ENCODE measurements at regions not wholly inside any gene's neighbourhood (a gene's known extent, or its start where the extent isn't known, plus 50 kb on each side); places are given as distances from the start of the nearest gene placed in this dataset.

DNA sequence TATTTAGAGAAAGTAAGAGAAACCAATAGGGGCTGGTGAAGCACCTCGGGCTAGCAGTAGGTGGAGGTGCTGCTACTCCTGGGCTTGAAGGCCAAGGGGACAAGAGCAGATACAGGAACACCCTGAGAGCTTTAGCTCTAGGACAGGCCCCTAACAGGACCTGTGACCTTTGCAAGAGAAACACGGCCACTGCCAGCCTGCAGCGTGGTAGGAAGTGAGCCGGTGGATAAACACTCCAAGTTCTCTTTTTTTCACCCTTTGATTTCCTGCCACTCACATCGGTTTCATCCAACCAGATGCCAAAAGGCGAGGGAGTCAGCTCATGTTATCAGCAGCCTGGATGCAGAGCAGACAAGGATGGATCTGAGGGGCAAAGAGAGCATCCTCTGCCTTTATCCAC, 66.8 kb upstream of the SPRED2 start:
- no peak for DNase-seq (ENCODE audit: low spot score)

DNA sequence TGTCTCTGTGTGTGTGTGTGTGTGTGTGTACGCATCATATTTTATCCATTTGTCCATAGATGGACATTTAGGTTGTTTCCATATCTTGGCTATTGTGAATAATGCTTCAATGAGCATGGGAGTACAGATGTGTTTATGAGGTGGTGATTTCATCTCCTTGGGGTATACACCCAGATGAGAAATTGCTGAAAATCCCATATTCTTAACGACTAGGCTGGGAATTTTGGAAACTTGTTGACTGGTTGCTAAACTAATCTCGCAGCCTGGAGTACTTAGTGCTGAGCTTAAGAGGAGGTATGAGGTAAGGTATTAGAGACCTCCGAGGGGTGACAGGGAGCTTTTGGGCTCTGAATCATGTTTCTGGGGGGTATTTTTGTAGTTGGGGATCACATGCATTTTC, 66.0 kb upstream of the SPRED2 start:
- no peak for DNase-seq (ENCODE audit: low spot score)

DNA sequence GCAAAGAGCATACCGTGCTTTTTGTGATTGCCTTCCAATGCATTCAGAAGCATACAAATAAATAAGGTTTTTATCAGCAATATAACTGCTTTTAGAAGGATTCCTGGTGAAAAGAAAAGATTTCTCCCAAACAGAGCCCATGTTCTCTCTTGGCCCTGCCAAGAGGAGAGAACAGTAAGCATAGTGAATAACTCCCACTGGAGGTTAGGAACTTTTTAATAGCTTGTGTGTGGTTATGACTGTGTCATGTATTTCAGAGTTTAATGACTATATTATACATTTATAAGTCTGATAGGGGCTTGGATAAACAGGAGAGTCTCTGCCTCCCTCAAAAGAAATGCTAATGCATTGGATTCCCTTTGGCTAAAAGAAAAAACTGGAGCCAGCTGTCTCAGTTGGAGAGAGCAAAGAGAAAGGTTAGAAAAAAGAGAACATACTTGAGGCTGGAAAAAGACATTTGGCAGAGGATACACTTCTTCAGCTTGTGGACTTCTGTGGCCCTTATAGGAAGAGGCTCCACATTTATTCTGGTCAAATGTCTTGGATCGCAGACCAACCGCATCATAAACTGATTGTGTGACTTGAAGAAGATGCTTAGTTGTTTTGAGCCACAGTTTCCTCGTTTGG, 63.0 kb upstream of the SPRED2 start:
- no peak for DNase-seq (ENCODE audit: low spot score)

DNA sequence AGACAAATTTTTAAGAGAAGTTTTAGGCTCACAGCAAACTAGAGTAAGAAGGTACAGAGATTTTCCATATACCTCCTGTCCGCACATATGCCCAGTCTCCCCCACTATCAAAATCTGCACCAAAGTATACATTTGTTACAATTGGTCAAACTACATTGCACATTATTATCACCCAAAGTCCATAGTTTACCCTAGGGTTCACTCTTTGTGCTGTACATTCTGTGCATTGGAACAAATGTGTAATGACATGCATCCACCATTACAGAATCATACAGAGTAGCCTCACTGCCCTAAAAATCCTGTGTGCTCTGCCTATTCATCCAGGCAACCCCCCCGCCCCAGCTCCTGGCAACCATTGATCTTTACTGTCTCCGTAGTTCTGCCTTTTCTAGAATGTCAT, 61.7 kb upstream of the SPRED2 start:
- DNase-seq (ENCODE audit: low spot score): no peak

DNA sequence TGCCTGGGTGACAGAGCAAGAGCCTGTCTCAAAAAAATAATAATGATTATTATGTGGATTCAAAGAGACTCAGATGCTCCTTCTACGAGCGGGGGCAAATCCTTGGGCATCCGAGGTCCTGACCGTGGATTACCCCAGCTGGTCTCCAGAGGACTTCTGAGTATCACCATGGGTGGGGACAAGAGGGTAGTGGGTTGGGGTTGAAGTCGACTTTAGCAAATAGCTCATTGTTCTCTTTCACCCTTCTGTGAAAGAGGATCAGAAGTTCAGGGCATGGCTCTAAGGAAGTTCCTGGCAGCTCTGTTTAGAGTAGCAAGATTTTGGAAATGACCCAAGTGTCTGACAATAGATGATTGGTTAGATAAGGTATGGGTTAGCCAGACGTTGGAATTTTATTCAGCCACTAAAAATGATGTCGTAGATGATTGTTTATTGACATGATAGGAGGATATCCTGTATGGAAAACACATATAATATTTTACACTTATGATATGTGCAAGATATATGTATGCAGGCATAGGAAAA, 59.0 kb upstream of the SPRED2 start:
- DNase-seq (ENCODE audit: low spot score): no peak

DNA sequence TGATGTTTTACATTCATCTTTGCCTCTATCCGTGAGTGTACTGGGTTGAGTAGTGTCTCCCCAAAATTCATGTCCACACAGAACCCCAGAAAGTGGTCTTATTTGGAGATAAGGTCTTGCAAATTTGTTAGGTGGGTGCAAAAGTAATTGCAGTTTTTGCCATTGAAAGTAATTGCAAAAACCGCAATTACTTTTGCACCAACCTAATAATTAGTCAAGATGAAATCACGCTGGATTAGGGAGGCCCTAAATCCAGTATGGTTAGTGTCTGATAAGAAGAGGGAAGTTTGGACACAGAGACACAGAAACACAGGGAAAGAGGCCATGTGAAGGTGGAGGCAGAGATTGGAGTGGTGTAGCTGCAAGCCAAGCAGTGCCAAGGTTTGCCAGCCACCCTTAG, 57.8 kb upstream of the SPRED2 start:
- no peak for DNase-seq (ENCODE audit: low spot score)

DNA sequence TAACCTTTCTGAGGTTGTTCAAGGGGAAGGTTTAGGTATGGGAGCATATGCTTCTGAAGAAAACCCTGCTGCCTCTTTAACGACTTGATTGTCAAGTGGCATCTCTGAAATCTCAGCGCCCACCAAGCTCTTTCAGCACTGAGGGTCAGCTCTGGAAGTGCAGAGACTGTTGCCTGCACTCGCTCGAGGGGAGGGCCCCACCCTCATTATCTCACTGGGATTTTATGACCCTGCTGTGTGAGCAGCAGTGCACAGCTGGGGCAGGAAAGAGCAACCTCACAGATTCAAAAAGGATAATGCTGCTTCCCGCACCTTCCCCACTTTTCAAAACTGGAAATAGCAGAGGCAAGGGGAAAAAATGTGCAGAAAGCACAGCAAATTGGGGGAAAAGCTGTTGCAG, 56.9 kb upstream of the SPRED2 start:
- no peak for DNase-seq (ENCODE audit: low spot score)

DNA sequence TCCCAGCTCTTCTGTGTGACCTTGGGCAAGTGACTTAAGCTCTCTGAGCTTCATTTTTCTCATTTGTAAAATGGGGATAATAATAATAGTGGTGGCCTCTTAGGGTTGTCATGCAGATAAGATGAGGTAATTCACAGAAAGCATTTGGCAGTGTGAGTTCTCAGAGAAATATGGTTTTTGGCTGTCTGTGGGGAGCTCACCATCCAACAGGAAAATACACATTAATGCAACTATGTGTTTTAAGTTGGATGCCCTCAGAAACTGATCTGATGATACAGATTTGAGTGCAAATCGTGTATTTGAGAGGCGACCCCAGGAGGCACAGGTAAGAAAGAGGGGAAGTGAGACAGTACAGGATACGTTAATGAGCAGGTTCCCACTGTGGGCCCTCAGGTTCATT, 56.1 kb upstream of the SPRED2 start:
- DNase-seq (ENCODE audit: low spot score): no peak

DNA sequence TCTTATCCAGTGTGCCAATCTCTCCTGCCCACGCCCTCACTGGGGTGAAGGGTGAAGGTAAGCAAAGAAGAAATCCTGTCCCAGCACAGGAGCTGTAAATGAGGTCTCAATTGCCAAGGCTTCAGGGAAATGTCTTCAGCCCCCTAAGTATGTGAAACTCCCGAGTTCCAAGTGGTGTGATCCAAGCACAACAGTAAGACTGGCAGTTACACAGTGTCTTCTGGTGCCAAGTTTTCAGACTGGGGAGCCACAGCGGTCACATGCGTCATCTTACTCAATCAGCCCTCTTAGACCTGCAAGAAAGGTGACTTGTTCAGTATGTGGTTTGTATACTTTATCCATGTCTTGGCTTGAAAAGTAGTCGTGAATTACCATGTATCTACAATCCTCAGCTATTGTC, 55.0 kb upstream of the SPRED2 start:
- no peak for DNase-seq (ENCODE audit: low spot score)

DNA sequence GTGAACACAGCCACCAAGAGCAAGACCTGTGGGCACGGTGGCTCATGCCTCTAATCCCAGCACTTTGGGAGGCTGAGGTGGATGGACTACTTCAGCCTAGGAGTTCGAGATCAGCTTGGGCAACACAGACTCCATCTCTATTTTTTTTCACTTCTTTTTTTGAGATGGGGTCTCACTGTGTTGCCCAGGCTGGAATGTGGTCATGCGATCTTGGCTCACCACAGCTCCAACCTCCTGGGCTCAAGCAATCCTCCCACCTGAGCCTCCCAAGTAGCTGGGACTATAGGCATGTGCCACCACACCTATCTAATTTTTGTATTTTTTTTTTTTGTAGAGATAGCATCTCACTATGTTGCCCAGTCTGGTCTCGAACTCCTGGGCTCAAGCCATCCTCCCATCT, 54.4 kb upstream of the SPRED2 start:
- no peak for DNase-seq (ENCODE audit: low spot score)

DNA sequence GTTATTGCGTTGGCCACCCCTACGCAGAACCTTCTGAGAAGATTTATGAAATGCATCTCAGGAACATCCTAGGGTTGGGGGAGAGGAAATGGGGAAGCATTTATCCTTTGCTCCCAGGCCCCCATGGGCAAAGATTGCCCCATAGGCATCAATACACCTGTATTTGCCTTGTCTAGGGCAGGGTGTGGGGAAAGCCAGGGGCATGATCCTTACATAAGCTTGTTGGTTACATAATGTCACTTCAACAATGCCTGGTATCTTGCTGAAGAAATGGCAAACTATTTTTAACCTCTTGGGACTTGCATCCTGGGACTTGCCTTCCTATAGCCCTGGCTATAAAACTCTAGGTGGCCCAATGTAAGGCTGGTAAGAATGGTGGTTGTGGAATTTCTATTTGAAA, 53.9 kb upstream of the SPRED2 start:
- no peak for DNase-seq (ENCODE audit: low spot score)

DNA sequence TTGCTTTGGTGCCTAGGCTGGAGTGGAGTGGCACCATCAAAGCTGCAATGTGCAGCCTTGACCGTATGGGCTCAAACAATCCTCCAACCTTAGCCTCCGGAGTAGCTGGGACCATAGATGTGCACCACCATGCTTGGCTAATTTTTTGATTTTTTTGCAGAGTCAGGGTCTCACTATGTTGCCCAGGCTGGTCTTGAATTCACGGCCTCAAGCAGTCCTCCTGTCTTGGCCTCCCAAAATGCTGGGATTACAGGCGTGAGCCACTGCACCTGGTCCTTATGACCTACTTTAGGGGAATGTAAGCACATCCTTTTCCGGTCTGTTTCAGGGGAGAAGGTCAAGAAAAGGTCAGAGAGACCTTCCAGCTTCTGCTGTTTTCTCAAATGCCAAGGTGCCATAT, 53.4 kb upstream of the SPRED2 start:
- no peak for DNase-seq (ENCODE audit: low spot score)

DNA sequence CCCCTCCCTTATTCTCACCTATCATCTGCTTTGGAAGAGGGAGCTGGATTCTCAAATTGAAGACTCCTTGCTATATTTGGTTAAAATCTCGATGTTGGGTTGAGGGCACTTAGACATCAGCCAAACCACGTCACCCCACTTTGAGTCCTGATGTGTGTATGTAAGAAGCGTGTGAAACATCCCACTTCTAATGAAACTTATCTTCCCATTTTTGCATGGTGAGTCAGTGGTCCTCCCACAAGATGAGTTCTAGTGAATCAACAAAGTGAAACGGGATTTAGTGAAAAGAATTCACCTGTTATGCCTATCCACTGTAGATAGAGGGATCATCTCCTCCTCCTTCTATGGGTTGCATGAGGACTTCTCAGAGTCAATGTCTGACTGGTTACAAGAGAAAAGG, 51.4 kb upstream of the SPRED2 start:
- DNase-seq (ENCODE audit: low spot score): no peak

DNA sequence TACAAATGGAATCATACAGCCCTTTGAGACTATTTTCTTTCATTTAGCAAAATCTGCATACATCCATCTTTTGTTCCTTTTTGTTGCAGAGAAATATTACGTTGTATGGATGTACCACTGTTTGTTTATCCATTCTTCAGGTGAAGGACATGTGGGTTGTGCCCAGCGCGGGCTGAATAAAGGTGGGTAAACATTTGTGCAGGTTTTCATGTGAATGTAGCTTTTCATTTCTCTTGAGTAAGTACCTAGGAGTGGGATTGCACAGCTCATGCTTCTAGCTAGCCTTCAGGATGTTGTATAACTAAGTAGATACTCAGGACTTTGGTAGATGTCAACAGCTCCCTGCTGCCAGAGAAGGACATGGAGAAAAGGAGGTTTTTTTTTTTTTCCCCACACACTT, 50.6 kb upstream of the SPRED2 start:
- no peak for DNase-seq (ENCODE audit: low spot score)
